Epithelial cell of esophagus (primary cell): ENCODE measurements at regions not wholly inside any gene's neighbourhood (a gene's known extent, or its start where the extent isn't known, plus 50 kb on each side); places are given as distances from the start of the nearest gene placed in this dataset.
"Not testable (repeated sequence)": the region's sequence is repeated elsewhere in the genome, so short reads cannot be mapped to it uniquely, and the experiment has no call there.

Experiments used
- DNase-seq: peaks from one replicate; pipeline ENCODE4 v3.0.0; 2010; ENCODE audit warnings: low read depth
- H3K4me3 ChIP-seq: 2 replicates; pipeline ENCODE4 v1.5.1; 2011; ENCODE audit warnings: mild to moderate bottlenecking, low read length, control low read depth
- TF ChIP-seq, protein P1 (sequence below): IDR thresholded peaks from 2 replicates; pipeline ENCODE4 v1.5.1; 2011; ENCODE audit warnings: low read depth, mild to moderate bottlenecking, low read length, control low read depth, inconsistent platforms; ENCODE audit not compliant: insufficient read depth; ENCODE audit errors: missing control alignments

DNA sequence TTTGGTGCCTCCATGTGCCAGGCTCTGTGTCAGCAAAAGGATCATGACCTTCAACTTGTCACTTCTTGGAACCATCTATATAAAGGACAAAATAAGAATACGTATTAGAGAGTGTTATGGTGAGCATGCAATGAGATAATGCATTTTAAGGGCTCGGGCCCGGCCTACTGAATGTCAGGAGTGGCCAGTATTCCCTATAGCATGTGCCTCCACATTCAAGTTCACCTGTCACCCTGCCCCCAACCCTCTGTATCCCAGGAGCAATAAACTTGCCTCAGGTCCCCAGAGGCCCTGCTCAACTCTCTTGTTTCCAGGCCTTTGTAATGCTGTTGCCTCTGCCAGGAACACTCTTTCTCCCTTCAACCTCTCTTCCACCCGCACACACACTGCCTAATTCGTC, 90.2 kb upstream of the SLC6A11 start:
- TF ChIP-seq, protein P1, sequence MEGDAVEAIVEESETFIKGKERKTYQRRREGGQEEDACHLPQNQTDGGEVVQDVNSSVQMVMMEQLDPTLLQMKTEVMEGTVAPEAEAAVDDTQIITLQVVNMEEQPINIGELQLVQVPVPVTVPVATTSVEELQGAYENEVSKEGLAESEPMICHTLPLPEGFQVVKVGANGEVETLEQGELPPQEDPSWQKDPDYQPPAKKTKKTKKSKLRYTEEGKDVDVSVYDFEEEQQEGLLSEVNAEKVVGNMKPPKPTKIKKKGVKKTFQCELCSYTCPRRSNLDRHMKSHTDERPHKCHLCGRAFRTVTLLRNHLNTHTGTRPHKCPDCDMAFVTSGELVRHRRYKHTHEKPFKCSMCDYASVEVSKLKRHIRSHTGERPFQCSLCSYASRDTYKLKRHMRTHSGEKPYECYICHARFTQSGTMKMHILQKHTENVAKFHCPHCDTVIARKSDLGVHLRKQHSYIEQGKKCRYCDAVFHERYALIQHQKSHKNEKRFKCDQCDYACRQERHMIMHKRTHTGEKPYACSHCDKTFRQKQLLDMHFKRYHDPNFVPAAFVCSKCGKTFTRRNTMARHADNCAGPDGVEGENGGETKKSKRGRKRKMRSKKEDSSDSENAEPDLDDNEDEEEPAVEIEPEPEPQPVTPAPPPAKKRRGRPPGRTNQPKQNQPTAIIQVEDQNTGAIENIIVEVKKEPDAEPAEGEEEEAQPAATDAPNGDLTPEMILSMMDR: no peak
- no peak overlapping the region for H3K4me3 ChIP-seq
- DNase-seq: no peak

DNA sequence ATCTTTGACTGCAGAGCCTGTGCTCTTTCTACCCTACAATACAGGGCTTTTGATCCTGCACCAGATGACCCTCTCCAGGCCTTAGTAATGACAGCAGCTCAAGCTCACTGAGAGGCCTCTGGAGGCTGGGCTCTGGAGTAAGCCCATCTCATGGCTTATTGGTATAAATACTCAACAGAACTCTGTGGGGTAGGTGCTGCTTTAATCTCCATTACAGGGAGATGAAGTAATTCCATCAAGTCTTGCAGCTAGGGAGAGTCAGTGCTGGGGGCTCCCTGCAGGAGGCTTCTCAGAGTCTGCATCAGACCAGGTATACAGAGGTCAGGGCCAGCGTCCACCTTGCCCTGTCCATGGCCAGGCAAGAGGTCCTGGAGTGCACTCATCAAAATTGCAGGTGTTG, 89.2 kb upstream of the SLC6A11 start:
- DNase-seq: no peak
- TF ChIP-seq, protein P1: no peak
- H3K4me3 ChIP-seq: no peak overlapping the region

DNA sequence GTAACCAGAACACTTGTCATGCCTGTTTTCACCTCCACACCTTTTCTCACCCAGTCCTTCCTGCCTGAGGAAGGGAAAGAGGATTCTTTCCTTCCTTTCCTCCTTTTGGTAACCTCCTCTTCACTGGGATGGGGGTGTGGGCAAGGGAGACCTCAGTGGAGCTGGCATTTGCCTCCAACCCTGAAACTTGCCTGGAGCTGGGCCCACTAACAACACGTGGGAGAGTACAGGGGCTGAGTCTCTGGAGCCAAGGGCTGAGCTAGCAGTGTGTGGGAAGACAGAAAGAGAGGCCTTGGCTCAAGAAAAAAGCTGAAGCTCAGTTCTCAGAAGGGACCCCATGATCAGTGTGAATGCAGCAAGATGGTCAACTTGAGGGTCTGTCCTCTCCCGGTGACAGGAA, 86.6 kb upstream of the SLC6A11 start:
- no peak overlapping the region for H3K4me3 ChIP-seq
- TF ChIP-seq, protein P1: no peak
- no peak for DNase-seq

DNA sequence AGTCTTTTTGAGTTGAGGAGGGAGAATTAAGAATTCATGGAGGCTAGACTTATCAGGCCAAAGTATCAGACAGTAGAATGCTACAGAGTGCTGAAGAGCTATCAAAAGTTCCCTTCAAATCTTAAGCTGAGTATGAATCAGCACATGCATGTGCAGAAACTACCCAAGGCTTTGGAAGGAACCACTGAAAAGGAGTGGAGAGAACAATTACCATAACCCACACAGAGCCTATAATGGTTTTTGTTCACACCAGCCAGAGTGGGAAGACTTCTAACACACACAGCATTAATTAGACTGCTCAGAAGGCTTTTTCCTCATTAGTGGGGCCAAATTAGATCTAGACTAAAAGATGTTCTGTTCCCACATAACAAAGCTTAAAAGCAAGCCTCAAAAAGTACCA, 83.7 kb upstream of the SLC6A11 start:
- TF ChIP-seq, protein P1: no peak
- no peak overlapping the region for H3K4me3 ChIP-seq
- DNase-seq: no peak

DNA sequence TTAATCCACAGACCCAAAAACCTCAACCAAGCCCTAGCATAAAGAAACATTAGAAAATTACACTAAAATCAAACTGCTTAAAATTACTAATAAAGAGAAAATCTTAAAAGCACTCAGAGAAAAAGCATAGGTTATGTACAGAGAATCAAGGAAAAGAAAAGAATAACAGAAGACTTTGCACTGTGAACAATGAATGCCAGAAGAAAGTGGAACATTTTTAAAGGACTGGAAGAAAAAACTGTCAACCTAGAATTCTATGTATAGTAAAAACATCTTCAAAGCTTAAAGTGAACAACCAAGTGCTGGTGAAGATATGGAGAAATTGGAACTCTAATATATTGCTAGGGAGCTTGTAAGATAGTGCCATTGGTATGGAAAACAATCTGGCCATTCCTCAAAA, 82.7 kb upstream of the SLC6A11 start:
- TF ChIP-seq, protein P1: no peak
- no peak for DNase-seq
- no peak overlapping the region for H3K4me3 ChIP-seq

DNA sequence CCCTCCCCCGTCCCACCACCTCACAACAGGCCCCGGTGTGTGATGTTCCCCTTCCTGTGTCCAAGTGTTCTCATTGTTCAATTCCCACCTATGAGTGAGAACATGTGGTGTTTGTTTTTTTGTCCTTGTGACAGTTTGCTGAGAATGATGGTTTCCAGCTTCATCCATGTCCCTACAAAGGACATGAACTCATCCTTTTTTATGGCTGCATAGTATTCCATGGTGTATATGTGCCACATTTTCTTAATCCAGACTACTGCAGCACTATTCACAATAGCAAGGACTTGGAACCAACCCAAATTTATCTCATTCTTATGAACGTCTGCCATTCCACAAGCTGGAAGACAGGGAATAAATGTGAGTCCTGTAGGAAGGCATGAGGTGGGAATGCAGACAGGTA, 79.6 kb upstream of the SLC6A11 start:
- DNase-seq, H3K4me3 ChIP-seq: not testable (repeated sequence)

DNA sequence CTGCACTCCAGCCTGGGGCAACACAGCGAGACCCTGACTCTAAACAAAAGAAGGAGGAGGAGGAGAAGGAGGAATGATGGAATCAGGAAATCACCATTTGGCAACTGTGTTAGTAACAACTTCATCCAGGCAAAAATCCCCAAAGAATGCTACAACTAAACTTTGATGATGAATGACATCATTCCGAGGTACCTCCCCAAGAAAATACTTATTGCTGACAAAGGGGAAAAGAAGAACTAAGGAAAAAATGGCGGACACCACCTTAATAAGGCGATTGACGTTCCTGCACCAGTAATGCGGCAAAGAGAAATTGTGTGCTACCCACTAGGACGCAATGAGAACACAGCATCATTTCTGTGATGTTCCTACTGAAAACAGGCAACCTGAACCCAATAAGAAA, 78.2 kb upstream of the SLC6A11 start:
- TF ChIP-seq, protein P1: no peak
- DNase-seq: no peak
- H3K4me3 ChIP-seq: no peak overlapping the region
